Activated CD8-positive, alpha-beta memory T cell treated with anti-CD3 and anti-CD28 coated beads for 1 hour (primary cell): ENCODE measurements at regions not wholly inside any gene's neighbourhood (a gene's known extent, or its start where the extent isn't known, plus 50 kb on each side); places are given as distances from the start of the nearest gene placed in this dataset.
"Not testable (repeated sequence)": the region's sequence is repeated elsewhere in the genome, so short reads cannot be mapped to it uniquely, and the experiment has no call there.

ENCODE experiments used
- DNase-seq, 2 donors: peaks; one replicate each; pipeline ENCODE4 v3.0.0-alpha.2; 2020; ENCODE audit warnings: low read depth in 1 of 2; ENCODE audit errors: extremely low read depth in 1 of 2

GRCh38 chr11:15686259-15686658 is 571.5 kb downstream of the INSC start:
- DNase-seq: not testable (repeated sequence)

- DNase-seq: no peak
Observed at GRCh38 chr11:15687342-15687741, 572.6 kb downstream of the INSC start.

GRCh38 chr11:15688351-15688792 is 573.6 kb downstream of the INSC start:
- DNase-seq: no peak

- no peak for DNase-seq
Observed at GRCh38 chr11:15690320-15690719, 575.6 kb downstream of the INSC start.

- no peak for DNase-seq
Observed at GRCh38 chr11:15692739-15693138, 578.0 kb downstream of the INSC start.

- no peak for DNase-seq
Observed at GRCh38 chr11:15695096-15695721, 580.5 kb downstream of the INSC start.

GRCh38 chr11:15696069-15696468 is 581.3 kb downstream of the INSC start:
- no peak for DNase-seq

GRCh38 chr11:15697437-15698236 is 582.9 kb downstream of the INSC start:
- DNase-seq: no peak

GRCh38 chr11:15698855-15699254 is 584.1 kb downstream of the INSC start:
- DNase-seq: no peak

- DNase-seq: no peak
Observed at GRCh38 chr11:15699978-15700377, 585.3 kb downstream of the INSC start.

- no peak for DNase-seq
Observed at GRCh38 chr11:15700456-15700855, 585.7 kb downstream of the INSC start.

- no peak for DNase-seq
Observed at GRCh38 chr11:15704064-15704463, 589.3 kb downstream of the INSC start.

GRCh38 chr11:15704556-15704955 is 589.8 kb downstream of the INSC start:
- DNase-seq: no peak

GRCh38 chr11:15705891-15706290 is 591.2 kb downstream of the INSC start:
- DNase-seq: no peak

- DNase-seq: no peak
Observed at GRCh38 chr11:15707194-15707593, 592.5 kb downstream of the INSC start.

GRCh38 chr11:15707971-15708370 is 593.2 kb downstream of the INSC start:
- no peak for DNase-seq

GRCh38 chr11:15710580-15711275 is 596.0 kb downstream of the INSC start:
- DNase-seq: no peak

- DNase-seq: no peak
Observed at GRCh38 chr11:15711311-15711710, 596.6 kb downstream of the INSC start.

GRCh38 chr11:15714641-15715399 is 600.1 kb downstream of the INSC start:
- DNase-seq: no peak

- DNase-seq: no peak
Observed at GRCh38 chr11:15716550-15716949, 601.8 kb downstream of the INSC start.

GRCh38 chr11:15720460-15720859 is 605.7 kb downstream of the INSC start:
- DNase-seq: no peak
